Fibroblast of upper back skin (primary cell): ENCODE measurements at regions not wholly inside any gene's neighbourhood (a gene's known extent, or its start where the extent isn't known, plus 50 kb on each side); places are given as distances from the start of the nearest gene placed in this dataset.

Experiments used
- DNase-seq: peaks from one replicate; pipeline ENCODE4 v3.0.0-alpha.2; 2013

DNA sequence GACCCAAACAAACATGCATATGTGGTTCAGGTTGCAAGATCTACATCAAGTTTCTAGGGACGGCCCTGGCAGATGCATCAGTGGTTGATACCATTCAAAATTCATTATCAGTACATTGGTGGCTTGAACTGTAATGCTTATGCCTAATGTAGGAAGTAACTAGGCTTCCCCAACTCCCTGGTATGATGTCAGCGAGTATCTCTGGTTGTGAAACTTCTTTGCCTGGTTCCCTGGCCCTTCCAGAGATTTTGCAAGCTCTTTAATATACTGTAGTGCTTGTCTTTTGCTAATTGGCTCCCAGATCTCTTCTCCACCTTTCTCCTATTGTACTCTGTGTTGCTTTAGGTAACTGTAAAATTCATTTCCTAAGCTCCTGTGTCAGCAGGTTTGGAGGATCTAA, 114.8 kb upstream of the RARB start:
- no peak for DNase-seq

DNA sequence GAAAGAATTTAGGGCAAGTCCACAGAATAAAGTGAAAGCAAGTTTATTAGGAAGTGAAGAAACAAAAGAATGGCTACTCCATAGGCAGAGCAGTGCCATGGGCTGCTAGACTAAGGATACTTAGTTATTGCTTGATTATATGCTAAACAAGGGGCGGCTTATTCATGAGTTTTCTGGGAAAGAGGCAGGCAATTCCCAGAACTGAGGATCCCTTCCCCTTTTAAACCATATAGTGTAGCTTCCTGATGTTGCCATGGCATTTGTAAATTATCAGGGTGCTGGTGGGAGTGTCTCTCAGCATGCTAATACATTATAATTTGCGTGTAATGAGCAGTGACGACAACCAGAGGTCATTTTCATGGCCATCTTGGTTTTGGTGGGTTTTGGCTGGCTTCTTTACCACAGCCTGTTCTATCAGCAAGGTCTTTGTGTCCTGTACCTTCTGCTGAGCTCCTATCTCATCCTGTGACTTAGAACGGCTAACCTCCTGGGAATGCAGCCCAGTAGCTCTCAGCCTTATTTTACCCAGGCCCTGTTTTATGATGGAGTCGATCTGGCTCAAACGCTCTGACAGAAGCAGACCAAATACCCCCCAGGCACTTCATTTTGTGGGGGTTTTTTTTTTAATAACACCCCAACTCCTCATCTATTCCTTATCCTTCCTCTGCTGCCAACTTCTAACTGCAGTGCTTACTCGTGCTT, 103.0 kb upstream of the RARB start:
- no peak for DNase-seq

DNA sequence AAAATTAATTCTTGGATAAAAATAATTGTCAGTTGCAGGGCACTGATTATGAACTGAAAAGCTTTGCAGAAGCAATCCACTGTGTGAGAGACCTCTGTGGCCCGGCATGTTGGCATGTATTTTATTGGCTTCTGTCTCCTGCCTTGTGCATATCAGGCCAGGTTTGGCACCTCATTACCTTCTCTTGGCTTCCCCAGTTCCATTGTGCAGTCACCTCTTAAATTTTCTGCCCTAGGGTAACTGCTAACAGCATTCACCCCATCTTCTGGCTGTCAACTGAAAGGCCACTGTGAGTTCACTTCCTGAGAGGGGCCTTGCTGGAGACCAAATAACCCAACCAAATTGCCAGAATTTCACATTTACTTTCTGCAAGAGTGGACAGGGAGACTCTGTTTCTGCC, 92.7 kb upstream of the RARB start:
- DNase-seq: no peak

DNA sequence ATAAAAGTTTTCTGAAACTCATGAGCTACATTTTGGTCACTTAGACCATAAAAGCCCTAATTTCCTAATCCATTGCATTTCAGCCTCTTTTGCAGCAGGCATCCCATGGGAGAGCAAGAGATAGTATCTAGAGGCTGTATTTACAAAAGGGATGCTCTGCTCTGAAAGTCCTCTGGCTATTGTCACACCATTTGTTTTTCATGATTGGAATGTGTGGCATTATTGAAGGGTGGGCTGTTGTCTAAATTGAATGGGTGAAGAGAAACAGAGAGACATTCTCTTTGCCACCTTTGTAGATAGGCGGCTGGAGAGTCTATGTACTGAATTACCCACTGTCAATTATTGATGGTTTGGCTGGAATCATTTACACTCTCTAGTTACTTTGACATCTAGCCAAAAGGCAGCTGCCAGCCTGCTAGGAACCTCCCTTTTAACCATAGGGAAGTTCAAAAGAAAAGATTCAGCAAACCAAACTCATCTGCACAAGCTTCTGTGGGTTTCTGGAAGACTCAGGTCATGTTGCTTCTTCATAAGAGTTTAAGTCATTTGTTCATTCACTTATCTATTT, 89.8 kb upstream of the RARB start:
- no peak for DNase-seq

DNA sequence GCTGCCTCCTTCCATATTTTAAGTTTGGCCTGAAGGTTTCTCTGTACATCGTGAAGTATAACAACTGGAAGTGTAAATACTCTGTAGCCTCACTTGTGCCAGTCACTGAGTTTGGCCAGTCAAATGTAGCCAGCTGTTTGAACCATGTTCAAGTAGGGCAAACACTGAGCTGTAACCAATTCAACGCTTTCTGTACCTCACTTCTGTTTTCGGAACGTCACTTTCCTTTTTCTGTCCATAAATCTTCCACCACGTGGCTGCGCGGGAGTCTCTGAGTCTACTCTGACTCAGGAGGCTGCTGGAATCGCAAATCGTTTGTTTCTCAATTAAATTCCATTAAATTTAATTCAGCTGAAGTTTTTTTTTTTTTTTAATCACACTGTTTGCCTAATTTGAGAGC, 88.8 kb upstream of the RARB start:
- no peak for DNase-seq

DNA sequence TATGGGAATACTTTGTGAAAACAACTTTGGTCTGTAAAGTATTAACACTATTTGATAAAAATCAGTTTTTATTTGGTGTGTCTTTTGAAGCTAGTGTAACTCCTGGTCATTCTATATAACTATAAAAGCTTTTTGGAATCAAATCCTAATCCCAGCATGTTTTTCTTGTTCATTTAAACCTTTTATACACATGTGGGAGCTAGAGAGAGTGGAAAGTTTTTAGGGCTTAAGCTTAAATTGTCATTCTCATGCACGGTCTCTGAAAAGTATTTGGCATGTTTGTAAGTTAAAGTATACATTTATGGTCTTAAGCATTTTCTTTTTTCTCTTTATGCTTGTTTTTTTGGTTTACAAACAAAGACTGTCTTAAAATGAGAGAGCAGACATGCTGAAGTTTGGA, 83.4 kb upstream of the RARB start:
- no peak for DNase-seq

DNA sequence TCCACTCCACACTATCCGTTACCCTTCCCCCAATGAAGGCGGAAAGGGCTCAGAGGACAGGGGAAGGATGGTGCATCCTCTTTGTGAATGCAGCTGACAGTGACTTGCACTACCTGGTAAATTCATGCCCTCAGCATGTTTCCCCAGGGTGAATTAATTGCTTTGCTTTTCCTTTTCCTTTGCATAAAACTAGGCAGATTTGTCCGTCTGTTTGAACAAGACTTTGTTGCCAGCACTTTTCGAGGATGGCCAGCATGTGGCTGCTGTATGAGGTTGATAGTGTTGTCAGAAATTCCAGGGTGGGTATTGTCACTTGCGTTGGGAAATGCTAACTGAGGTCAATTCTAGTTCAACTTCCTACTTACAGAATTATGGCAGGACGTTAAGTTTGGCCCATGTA, 79.0 kb upstream of the RARB start:
- DNase-seq: no peak

DNA sequence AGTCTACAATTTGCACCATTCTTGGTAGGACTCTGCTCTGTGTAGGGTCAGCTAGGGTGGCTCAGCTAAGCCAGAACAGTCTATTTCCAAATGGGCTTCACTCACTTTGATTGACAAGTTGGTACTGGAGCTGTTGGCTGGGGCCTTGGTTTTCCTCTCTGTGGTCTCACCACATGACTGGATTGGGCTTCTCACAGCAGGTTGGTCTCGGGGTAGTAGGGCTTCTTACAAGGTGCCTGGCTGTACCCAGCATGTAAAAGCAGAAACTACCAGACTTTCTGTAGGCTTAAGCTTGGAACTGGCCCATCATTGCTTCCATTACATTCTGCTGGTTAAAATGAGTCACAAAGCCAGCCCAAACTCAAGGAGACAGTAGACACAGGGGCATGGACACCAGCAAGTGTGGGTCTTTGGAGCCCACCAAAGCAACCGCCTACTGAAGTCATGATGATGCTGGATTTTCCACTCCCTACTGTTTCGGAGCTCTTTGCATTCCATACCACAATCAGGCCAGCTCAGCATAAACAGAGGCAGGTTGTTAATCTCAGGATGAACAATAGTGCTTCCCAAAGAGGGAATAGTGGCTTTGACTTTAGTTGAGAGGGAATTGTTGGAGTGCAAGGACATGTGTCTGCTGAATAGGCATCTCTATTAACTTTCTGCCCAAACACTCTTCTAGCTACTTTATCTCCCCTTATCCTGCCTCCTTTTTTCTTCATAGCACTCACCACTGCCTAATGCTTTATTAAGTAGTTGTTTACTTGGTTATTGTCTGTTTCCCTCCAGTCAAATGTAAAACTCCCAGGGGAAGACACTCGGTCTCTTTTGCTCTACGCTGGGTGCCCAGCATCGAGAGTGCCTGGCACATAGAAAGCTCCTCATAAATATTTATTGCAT, 78.0 kb upstream of the RARB start:
- no peak for DNase-seq

DNA sequence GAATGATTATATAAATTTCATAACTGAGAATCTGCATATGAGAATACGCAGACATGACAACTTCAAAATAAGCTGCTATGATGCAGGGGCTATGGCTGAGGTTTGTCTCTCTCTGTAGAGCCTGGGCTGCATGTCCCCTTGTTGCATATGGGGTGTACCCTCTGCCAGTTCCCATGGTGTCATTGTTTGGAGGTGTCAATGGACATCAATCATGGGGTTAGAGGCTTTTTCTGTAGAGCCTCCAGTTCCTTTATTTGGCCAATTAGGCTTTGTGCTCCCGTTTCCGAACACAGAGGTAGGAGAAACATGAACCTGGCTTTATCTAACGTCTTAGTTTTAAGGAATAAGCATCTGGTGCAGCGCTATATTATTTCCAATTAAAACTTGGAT, 77.3 kb upstream of the RARB start:
- DNase-seq: no peak

DNA sequence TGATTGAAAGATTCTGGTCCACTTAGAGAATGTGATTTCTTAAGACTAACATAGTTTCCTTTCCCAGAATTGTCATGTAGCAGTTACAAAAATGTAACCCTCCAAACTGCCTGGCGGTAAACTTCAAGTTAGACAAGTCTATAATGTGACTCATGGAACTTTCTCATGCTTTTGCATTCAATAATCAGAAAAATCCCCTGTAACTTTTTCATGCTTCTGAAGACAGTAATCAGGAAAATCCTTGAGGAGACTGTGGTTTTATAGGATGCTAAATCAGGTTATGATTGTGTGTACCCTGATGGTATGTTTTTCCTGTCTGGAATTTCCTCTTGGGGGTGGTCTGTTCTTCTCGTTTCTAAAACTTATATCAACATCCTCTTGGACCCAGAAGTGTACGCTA, 74.0 kb upstream of the RARB start:
- peak; percentile 90 for DNase-seq

DNA sequence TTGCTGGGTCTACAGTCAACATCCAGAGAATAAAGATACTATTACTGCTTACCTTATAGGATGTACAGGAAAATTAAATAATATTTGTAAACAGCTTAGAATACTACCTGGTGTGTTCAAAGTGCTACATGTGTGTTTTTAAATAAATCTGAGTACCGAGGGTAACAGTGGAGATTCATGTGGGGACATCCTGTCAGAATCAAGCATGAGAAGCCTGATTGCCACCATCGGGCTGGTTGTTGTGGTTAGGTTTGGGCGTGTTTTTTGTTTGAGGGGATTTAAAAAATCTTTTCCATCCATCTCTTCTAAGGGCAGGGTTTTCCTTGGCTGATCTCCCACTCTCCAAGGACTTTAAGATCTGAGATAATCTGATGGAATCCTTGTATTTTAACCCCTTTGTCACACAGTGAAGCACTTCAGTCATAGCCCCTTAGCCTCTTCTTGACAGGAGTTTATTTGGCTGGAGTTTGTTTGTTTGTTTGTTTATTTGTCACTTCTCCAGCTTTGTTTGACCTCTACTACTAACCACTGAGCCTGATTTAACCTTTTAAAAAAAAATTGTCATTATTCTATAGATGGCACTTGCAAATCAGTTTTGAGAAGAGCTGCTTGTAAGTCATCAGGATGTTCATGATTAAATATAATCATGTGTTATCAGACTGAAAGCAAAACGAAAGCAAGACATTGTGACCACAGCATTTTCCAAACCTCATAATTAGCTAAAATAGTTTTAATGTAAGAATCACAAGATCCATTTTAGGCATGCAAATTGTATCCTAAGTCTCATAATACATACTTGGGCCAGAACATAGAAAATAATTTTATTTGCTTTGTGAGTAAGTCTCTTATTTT, 72.8 kb upstream of the RARB start:
- peak; percentile 25 for DNase-seq

DNA sequence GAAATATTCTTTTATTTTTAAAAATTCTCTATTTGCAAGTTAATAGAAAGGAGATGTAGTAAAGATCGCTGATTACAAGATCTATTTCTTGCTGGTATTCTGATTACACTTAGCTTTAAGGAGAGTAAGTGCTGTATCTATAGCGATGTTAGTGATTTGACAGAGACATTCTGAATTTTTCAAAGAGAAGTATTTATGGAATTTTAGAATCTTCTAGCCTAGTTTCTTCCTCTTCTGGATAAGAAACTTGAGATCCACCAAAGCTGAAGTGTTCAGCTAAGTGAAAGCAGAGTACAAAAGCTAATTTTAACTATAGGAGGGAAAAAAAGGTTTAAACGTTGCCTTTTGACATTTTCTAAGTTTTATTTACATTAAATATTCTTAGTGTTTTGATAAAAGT, 72.1 kb upstream of the RARB start:
- peak; percentile 27 for DNase-seq

DNA sequence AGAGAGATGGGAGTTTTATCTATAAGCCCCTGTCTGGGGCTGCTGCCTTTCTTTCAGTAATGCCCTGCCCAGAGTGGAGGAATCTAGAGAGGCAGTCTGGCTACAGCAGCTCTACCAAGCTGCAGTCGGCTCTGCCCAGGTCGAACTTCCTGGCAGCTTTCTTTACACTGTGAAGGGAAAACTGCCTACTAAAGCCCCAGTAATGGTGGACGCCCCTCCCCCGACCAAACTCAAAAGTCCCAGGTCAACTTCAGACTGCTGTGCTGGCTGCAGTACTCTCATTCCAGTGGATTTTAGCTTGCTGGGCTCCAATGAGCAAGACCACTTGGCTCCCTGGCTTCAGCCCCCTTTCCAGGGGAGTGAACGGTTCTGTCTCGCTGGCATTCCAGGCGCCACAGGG, 65.9 kb upstream of the RARB start:
- DNase-seq: no peak

DNA sequence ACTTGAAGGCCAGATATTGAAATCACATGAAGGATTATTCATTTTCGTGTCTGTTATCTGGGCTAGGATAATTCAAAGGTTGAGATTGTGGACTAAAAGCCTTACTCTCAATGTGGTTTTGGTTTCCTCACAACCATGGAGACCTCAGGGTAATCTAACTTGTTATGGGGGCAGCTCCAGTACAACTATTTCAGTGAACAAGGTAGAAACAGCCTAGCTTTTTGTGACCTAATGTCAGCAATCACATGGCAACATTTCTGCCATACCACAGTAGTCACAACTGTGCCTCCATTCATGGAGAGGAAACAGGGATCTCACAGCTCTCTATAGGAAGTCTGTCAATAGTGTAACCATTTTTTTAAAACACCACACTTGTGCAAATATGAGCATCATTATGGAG, 62.4 kb upstream of the RARB start:
- DNase-seq: no peak

DNA sequence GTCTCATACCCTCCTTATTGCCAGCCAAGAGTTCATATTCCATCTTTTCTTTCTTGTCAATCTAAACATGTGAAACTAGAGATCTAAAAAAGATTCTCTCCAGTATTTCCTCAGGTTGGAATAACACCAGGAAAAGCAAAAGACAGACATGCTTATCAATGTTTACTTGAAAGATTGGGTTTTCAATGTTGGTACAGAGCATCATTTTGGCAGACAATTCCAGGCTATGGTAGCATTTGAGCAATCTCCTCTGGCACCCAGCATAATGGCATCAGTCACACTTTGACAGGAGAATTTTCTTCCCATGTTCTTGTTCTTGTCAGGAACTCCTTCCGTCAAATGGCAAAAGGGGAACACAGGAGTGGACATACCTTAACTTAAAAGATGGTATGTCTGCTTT, 61.0 kb upstream of the RARB start:
- no peak for DNase-seq

DNA sequence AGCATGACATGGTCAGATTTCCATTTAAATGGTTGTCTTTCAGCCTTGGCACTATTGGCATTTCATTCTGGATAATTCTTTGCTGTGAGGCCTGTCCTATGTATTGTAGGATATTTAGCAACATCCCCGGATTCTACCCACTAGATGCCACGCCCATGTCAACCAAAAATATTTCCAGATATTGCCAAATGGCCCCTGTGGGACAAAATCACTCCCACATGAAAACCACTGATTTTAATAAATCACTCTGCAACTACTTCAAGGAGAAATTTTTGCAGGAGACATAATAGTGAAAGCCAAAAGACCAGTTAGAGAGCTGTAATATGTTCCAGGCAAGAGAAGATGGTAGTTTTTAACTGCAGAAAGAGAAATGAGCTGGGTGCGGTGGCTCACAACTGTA, 55.9 kb upstream of the RARB start:
- DNase-seq: peak; percentile 90

DNA sequence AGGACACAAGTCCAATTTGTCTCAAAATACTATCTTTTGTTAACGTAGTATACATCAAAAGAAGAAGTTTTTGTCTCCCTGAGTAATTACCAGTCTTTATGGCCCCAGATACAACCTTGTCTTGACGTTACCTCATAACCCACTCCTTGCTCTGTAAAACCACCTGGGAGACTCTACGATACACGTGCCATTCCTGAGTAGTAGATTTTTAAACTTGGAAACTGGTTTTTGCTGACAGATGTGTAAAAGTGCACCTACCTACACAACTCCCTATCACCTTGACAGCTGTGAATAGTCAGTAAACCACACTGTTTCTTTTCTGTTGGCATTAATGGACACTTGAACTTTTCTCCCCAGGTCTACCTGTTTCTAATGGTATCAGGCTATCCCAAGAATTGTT, 51.7 kb upstream of the RARB start:
- no peak for DNase-seq

DNA sequence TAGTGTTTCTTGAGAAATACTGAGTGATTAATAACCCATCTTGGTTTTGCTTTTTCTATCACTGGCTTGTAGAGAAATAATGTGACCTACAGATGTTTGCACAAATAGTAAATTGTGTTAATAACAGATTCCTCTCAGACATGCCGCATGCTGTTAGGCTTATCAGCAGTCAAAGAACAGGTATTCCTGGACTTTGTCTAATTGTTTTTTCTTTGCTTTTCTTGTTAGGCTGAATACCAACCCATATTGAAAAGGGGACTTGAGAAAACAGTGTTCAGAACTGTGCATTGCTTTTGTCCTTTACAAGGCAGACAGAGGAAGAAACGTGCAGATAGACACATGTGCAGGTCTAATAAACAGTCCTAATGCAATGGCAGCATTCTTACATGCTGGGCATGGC, 51.0 kb upstream of the RARB start:
- no peak for DNase-seq
